ENCODE measurements at regions not wholly inside any gene's neighbourhood (a gene's known extent, or its start where the extent isn't known, plus 50 kb on each side); places are given as distances from the start of the nearest gene placed in this dataset.
A peak's percentile ranks its signal among the peaks of the same experiment; 100 is the strongest.

GRCh38 chr10:121309164-121309563, 289.1 kb downstream of the FGFR2 start:
- Histone ChIP-seq H3K36me3 (ENCODE audit: insufficient read depth, low read length) (no peaks in the 10 kb centered on the region), H3K9ac (ENCODE audit: low read length) (no peak overlapping the region), H3F3A (ENCODE audit: insufficient read depth, low read length, poor library complexity, severe bottlenecking) (no peaks in the 10 kb centered on the region), H3K4me3 (ENCODE audit: low read length) (no peak overlapping the region), H3K9me3 (ENCODE audit: low read length) (no peaks in the 10 kb centered on the region), H3K79me2 (replicated peaks; ENCODE audit: insufficient read depth, low read length) (no peaks in the 10 kb centered on the region), H2AFZ (ENCODE audit: low read depth, low read length) (no peak overlapping the region), H4K20me1 (ENCODE audit: insufficient read depth) (no peaks in the 10 kb centered on the region), H3K9me2 (ENCODE audit: insufficient read depth, low read length) (no peaks in the 10 kb centered on the region), H3K27ac (ENCODE audit: low read length) (no peak overlapping the region), H3K27me3 (ENCODE audit: insufficient read depth, low read depth, low read length) (peaks cover 8% of the 10 kb centered on the region), H3K4me2 (ENCODE audit: low read length) (no peak overlapping the region)
- TF ChIP-seq MXI1 (conservative IDR thresholded peaks at IDR 0.05; ENCODE audit: poor library complexity, severe bottlenecking) = no peak

GRCh38 chr10:121310151-121310711, 288.0 kb downstream of the FGFR2 start:
- H4K20me1 ChIP-seq (ENCODE audit: insufficient read depth) = no peaks in the 10 kb centered on the region
- peak; percentile 33 for TF ChIP-seq REST (IDR thresholded peaks at IDR 0.05; ENCODE audit: borderline replicate concordance)
- TF ChIP-seq POLR2AphosphoS5 (IDR thresholded peaks at IDR 0.05) = peak; percentile 91
- TF ChIP-seq SMC3 (conservative IDR thresholded peaks at IDR 0.05; ENCODE audit: poor library complexity) = no peak

DNA sequence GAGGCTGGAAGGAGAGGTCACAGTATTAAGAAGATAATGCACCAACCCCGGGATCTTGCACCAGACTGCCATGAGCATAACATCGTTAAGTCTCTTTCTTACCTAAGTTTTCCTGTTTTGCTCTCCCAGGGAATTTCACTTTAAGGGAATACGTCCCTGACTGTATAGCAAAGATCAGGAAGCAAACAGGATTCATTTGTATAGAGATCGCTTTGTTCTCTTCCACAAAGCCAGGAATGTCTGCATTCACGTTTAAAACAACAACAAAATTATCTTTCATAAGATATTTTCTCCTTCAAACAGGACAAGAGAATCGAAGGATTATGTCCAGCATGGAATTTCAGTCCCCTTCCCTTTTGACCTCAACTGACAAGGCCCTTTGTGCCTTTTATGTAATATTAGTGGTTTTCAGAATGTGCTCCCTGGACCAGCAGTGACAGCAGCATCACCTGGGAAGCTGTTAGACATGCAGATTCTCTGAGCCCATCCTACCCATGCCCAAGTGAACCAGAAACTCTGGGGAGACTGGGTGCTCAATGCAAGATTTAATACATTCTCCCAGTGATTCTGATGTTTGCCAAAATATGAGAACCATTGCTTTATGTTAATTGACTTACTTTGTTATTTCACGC, 286.3 kb downstream of the FGFR2 start:
- Histone ChIP-seq H2AFZ (ENCODE audit: low read depth, low read length) (peak overlapping the region; percentile 29), H3K9me3 (ENCODE audit: low read length) (no peaks in the 10 kb centered on the region), H3K9ac (ENCODE audit: low read length) (no peak overlapping the region), H3K79me2 (replicated peaks; ENCODE audit: insufficient read depth, low read length) (no peaks in the 10 kb centered on the region), H3K4me3 (ENCODE audit: low read length) (no peak overlapping the region), H3K27me3 (ENCODE audit: insufficient read depth, low read depth, low read length) (peaks cover 8% of the 10 kb centered on the region), H3K9me2 (ENCODE audit: insufficient read depth, low read length) (no peaks in the 10 kb centered on the region), H4K20me1 (ENCODE audit: insufficient read depth) (no peaks in the 10 kb centered on the region), H3F3A (ENCODE audit: insufficient read depth, low read length, poor library complexity, severe bottlenecking) (no peaks in the 10 kb centered on the region), H3K36me3 (ENCODE audit: insufficient read depth, low read length) (no peaks in the 10 kb centered on the region), H3K4me2 (ENCODE audit: low read length) (no peak overlapping the region), H3K27ac (ENCODE audit: low read length) (no peak overlapping the region)
- TF ChIP-seq POLR2AphosphoS5 (IDR thresholded peaks at IDR 0.05) (no peak), REST (IDR thresholded peaks at IDR 0.05; ENCODE audit: borderline replicate concordance) (no peak), SMC3 (conservative IDR thresholded peaks at IDR 0.05; ENCODE audit: poor library complexity) (no peak), TAF1 (IDR thresholded peaks at IDR 0.05; ENCODE audit: low read depth) (no peak), EZH2 (IDR thresholded peaks at IDR 0.05; ENCODE audit: borderline replicate concordance, insufficient read depth, low read length, poor library complexity, severe bottlenecking) (no peak), MXI1 (conservative IDR thresholded peaks at IDR 0.05; ENCODE audit: poor library complexity, severe bottlenecking) (no peak), RAD21 (conservative IDR thresholded peaks at IDR 0.05) (no peak), EP300 (conservative IDR thresholded peaks at IDR 0.05; ENCODE audit: poor library complexity, severe bottlenecking) (no peak), CTCF (IDR thresholded peaks at IDR 0.05; ENCODE audit: poor library complexity, severe bottlenecking) (no peak)

More at GRCh38 chr10:121310151-121310711, 288.0 kb downstream of the FGFR2 start:
- H3K27ac ChIP-seq (ENCODE audit: low read length) = no peak overlapping the region
- H3K9ac ChIP-seq (ENCODE audit: low read length) = no peak overlapping the region
- H3K9me3 ChIP-seq (ENCODE audit: low read length) = no peaks in the 10 kb centered on the region
- H3K36me3 ChIP-seq (ENCODE audit: insufficient read depth, low read length) = no peaks in the 10 kb centered on the region
- no peak overlapping the region for H3K4me3 ChIP-seq (ENCODE audit: low read length)
- H3K9me2 ChIP-seq (ENCODE audit: insufficient read depth, low read length) = no peaks in the 10 kb centered on the region
- H3K79me2 ChIP-seq (replicated peaks; ENCODE audit: insufficient read depth, low read length) = no peaks in the 10 kb centered on the region
- H3K27me3 ChIP-seq (ENCODE audit: insufficient read depth, low read depth, low read length) = peaks cover 8% of the 10 kb centered on the region
- no peak overlapping the region for H3K4me2 ChIP-seq (ENCODE audit: low read length)
- no peaks in the 10 kb centered on the region for H3F3A ChIP-seq (ENCODE audit: insufficient read depth, low read length, poor library complexity, severe bottlenecking)
- no peak overlapping the region for H2AFZ ChIP-seq (ENCODE audit: low read depth, low read length)
